Lower leg skin (tissue), 4 donors: ENCODE measurements at regions not wholly inside any gene's neighbourhood (a gene's known extent, or its start where the extent isn't known, plus 50 kb on each side); places are given as distances from the start of the nearest gene placed in this dataset.

Experiments
- DNase-seq, 2 donors: peaks; one replicate each; pipeline ENCODE4 v3.0.0-alpha.2; 2019; ENCODE audit warnings: low spot score in 2 of 2
- H3K4me3 ChIP-seq: fragments of 200-600 bp; sonication (generic); 2 replicates; pipeline ENCODE4 v1.5.1; 2017; ENCODE audit warnings: mild to moderate bottlenecking, low read depth; ENCODE audit not compliant: poor library complexity, severe bottlenecking
- CTCF ChIP-seq, 3 donors: fragments of 450-650 bp; IDR thresholded peaks; one replicate each; pipeline ENCODE4 v1.5.1; 2016; ENCODE audit warnings: antibody characterized with exemption in 3 of 3, mild to moderate bottlenecking in 3 of 3, moderate library complexity in 2 of 3
- POLR2A ChIP-seq, 2 donors: fragments of 450-650 bp; IDR thresholded peaks; one replicate each; pipeline ENCODE4 v1.6.1; 2016 to 2017; ENCODE audit warnings: antibody characterized with exemption in 2 of 2, mild to moderate bottlenecking in 1 of 2, moderate library complexity in 1 of 2
- WGBS, 2 donors: methylation state at CpG; one replicate each; pipeline ENCODE4 v1.1.5; 2018; 5-methylcytosine and 5-hydroxymethylcytosine counted together
- intact Hi-C: fragments of 100-400 bp; cut with DNase I; formaldehyde crosslinking; loops from one replicate; pipeline ENCODE4 v1.15.0; 2023; ENCODE audit warnings: low total_unique reads

- H3K4me3 ChIP-seq = no peak overlapping the region
- no peak for DNase-seq
- TF ChIP-seq CTCF (IDR thresholded peaks at IDR 0.05) = no peak
- no peak for TF ChIP-seq POLR2A (IDR thresholded peaks at IDR 0.05)
- 85 to 90% methylated on average over 1 of the region's 1 CpG for WGBS, 2 donors
- intact Hi-C loops = no loop called here
Measured at GRCh38 chr13:44086389-44086788, 206.7 kb downstream of the LACC1 start.

- TF ChIP-seq POLR2A (IDR thresholded peaks at IDR 0.05) (no peak), CTCF (IDR thresholded peaks at IDR 0.05) (no peak)
- 66 to 87% methylated on average over 3 to 4 of the region's 4 CpGs for WGBS, 2 donors
- no peak overlapping the region for H3K4me3 ChIP-seq
- intact Hi-C loops = no loop called here
- DNase-seq = no peak
Measured at GRCh38 chr13:44088411-44088810, 208.7 kb downstream of the LACC1 start.

- H3K4me3 ChIP-seq = no peak overlapping the region
- intact Hi-C loops = no loop called here
- no peak for DNase-seq
- 54 to 76% methylated on average over 4 of the region's 4 CpGs for WGBS, 2 donors
- TF ChIP-seq POLR2A (IDR thresholded peaks at IDR 0.05) (no peak), CTCF (IDR thresholded peaks at IDR 0.05) (no peak)
Measured at GRCh38 chr13:44088991-44089413, 209.3 kb downstream of the LACC1 start.

- no peak for DNase-seq
- intact Hi-C loops = no loop called here
- no peak for TF ChIP-seq POLR2A (IDR thresholded peaks at IDR 0.05)
- WGBS, 2 donors = 65 to 67% methylated on average over 2 of the region's 2 CpGs
- no peak overlapping the region for H3K4me3 ChIP-seq
Measured at GRCh38 chr13:44089452-44089851, 209.7 kb downstream of the LACC1 start.

- TF ChIP-seq POLR2A (IDR thresholded peaks at IDR 0.05) = no peak
- intact Hi-C loops = no loop called here
Measured at GRCh38 chr13:44092078-44092970, 212.6 kb downstream of the LACC1 start.

GRCh38 chr13:44093607-44094564 lies 214.2 kb downstream of the LACC1 start:
- no peak overlapping the region for H3K4me3 ChIP-seq
- 51% methylated on average over 4 of the region's 4 CpGs for WGBS, 2 donors
- intact Hi-C loops = no loop called here
- TF ChIP-seq POLR2A (IDR thresholded peaks at IDR 0.05) (no peak), CTCF (IDR thresholded peaks at IDR 0.05) (no peak)
- DNase-seq = no peak

More at GRCh38 chr13:44092078-44092970, 212.6 kb downstream of the LACC1 start:
- no peak for DNase-seq
- H3K4me3 ChIP-seq = no peak overlapping the region
- 76 to 82% methylated on average over 4 of the region's 4 CpGs for WGBS, 2 donors
